GM20000 (cell line): ENCODE measurements at regions not wholly inside any gene's neighbourhood (a gene's known extent, or its start where the extent isn't known, plus 50 kb on each side); places are given as distances from the start of the nearest gene placed in this dataset.
"Not testable (repeated sequence)": the region's sequence is repeated elsewhere in the genome, so short reads cannot be mapped to it uniquely, and the experiment has no call there.

Source experiments
- DNase-seq: peaks from one replicate; pipeline ENCODE4 v3.0.0; 2012; ENCODE audit warnings: low spot score
- CTCF ChIP-seq: IDR thresholded peaks from 2 replicates; pipeline ENCODE4 v1.5.1; 2012; ENCODE audit warnings: mild to moderate bottlenecking, control low read depth; ENCODE audit errors: extremely low read depth, missing control alignments

DNA sequence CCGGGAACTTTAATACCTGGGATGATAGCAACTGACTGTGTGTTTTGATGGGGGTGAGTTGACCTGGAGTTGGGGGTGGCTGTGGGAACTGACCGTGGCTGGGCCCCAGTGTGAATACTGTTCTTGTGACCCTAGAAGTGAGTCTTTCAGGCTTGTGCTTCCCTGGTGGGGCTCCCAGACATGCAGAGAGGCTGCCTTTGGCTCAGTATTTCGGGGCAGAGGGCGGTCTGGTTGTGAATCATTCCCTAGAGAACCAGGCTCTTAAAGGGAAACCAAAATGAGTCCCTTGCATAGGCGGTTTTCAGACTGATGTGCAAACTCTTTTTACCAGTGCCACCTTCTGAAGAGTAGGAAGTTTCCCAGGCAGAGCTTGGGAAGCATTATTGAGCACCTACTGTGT, 132.1 kb downstream of the MACROH2A1 start:
- no peak for TF ChIP-seq CTCF
- DNase-seq, result no peak

GRCh38 chr5:135266303-135266635, 132.8 kb downstream of the MACROH2A1 start:
- no peak for TF ChIP-seq CTCF

GRCh38 chr5:135265497-135266302, 133.3 kb downstream of the MACROH2A1 start:
- TF ChIP-seq CTCF, result no peak
- no peak for DNase-seq

More at GRCh38 chr5:135266303-135266635, 132.8 kb downstream of the MACROH2A1 start:
- no peak for DNase-seq

- no peak for TF ChIP-seq CTCF
- DNase-seq, result no peak
Observed at GRCh38 chr5:135264451-135265440, 134.3 kb downstream of the MACROH2A1 start.

DNA sequence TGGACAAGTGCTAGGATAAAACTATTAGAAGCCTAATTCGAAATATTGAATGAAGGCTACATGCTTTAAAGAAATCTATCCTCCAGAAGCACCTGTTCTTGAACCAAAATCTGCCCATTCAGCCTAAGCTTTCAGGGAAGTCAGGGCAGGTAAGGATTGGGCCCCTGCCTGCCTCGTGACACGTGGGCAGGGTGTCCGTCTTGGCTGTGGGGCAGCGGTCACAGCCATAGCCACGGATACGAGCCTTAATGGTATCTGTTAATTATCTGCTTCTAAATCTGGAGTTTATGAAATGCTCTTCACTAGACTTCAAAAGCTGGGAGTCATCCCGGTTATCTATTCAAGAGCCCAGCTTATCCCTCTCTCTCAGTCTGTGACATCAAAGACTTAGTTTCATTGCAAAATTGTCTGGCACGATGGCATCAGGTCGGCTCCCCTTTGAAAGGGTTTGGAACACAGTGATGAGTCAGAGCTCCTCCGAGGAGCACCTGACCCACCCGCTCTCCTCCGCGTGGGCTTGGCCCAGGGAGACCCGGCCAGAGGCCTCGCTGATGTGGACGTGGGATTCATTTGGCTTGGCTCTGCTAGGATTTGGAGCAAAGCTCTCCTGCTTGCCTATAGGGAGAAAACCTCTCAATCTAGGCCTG, 135.9 kb downstream of the MACROH2A1 start:
- no peak for DNase-seq
- TF ChIP-seq CTCF, result no peak

GRCh38 chr5:135262364-135262763, 136.7 kb downstream of the MACROH2A1 start:
- no peak for TF ChIP-seq CTCF
- no peak for DNase-seq

DNA sequence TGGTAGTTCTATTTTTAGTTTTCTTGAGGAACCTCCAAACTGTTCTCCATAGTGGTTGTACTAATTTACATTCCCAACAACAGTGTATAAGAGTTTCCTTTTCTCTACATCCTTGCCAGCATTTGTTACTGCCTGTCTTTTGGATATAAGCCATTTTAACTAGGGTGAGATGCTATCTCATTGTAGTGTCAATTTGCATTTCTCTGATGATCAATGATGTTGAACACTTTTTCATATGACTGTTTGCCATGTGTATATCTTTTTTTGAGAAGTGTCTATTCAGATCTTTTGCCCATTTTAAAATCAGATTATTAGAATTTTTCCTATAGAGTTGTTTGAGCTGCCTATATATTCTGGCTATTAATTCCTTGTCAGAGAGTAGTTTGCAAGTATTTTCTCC, 138.9 kb downstream of the MACROH2A1 start:
- DNase-seq, result not testable (repeated sequence)
